Left ventricle myocardium inferior (tissue), 1 donor: ENCODE measurements at regions not wholly inside any gene's neighbourhood (a gene's known extent, or its start where the extent isn't known, plus 50 kb on each side); places are given as distances from the start of the nearest gene placed in this dataset.

Source experiments
- DNase-seq: peaks from one replicate; pipeline ENCODE4 v3.0.0-alpha.2; 2020
- H3K27ac ChIP-seq: fragments of 200-600 bp; replicated peaks from 2 replicates; pipeline ENCODE4 v1.8.0; 2021
- H3K27me3 ChIP-seq: fragments of 200-600 bp; 2 replicates; pipeline ENCODE4 v1.8.0; 2021; ENCODE audit warnings: low read depth
- H3K36me3 ChIP-seq: fragments of 200-600 bp; 2 replicates; pipeline ENCODE4 v1.8.0; 2021
- H3K4me1 ChIP-seq: fragments of 200-600 bp; 2 replicates; pipeline ENCODE4 v1.8.0; 2021
- H3K4me3 ChIP-seq: fragments of 200-600 bp; 2 replicates; pipeline ENCODE4 v1.8.0; 2021; ENCODE audit warnings: mild to moderate bottlenecking, moderate library complexity
- H3K9me3 ChIP-seq: fragments of 200-600 bp; replicated peaks from 2 replicates; pipeline ENCODE4 v1.8.0; 2021
- CTCF ChIP-seq: fragments of 200-600 bp; IDR thresholded peaks from 2 replicates; pipeline ENCODE4 v1.8.0; 2021; ENCODE audit warnings: antibody characterized with exemption, mild to moderate bottlenecking, borderline replicate concordance
- intact Hi-C: fragments of 100-400 bp; cut with micrococcal nuclease; formaldehyde crosslinking; loops from one replicate; pipeline ENCODE4 v1.11.0; 2022
- donor health status: DM: no; HTN: yes; CAD: no; lungs with severe emphysema.

- no peak for TF ChIP-seq CTCF
- H3K36me3 ChIP-seq, result no peaks in the 10 kb centered on the region
- H3K4me1 ChIP-seq, result peaks cover 29% of the 10 kb centered on the region
- H3K27ac ChIP-seq, result no peak overlapping the region
- peaks cover 19% of the 10 kb centered on the region for H3K27me3 ChIP-seq
- DNase-seq, result no peak
- no peaks in the 10 kb centered on the region for H3K9me3 ChIP-seq
- H3K4me3 ChIP-seq, result no peak overlapping the region
- intact Hi-C loops, result no loop called here
These were observed 68.0 kb upstream of the FAM20C start for GRCh38 chr7:124130-124949.

- no peak for DNase-seq
- Histone ChIP-seq H3K27ac (no peak overlapping the region), H3K27me3 (peaks cover 12% of the 10 kb centered on the region), H3K36me3 (no peaks in the 10 kb centered on the region), H3K4me3 (no peak overlapping the region), H3K4me1 (peaks cover 28% of the 10 kb centered on the region), H3K9me3 (no peaks in the 10 kb centered on the region)
- TF ChIP-seq CTCF, result no peak
- intact Hi-C loops, result no loop called here
These were observed 67.3 kb upstream of the FAM20C start for GRCh38 chr7:125061-125475.

GRCh38 chr7:125661-126060 lies 66.7 kb upstream of the FAM20C start:
- TF ChIP-seq CTCF, result no peak
- H3K27me3 ChIP-seq, result peaks cover 6% of the 10 kb centered on the region
- H3K27ac ChIP-seq, result no peak overlapping the region
- no peak overlapping the region for H3K4me3 ChIP-seq
- H3K9me3 ChIP-seq, result no peaks in the 10 kb centered on the region
- no peaks in the 10 kb centered on the region for H3K36me3 ChIP-seq
- intact Hi-C loops, result no loop called here
- no peak for DNase-seq
- H3K4me1 ChIP-seq, result peaks cover 28% of the 10 kb centered on the region

GRCh38 chr7:126368-126767 lies 66.0 kb upstream of the FAM20C start:
- Histone ChIP-seq H3K27ac (no peak overlapping the region), H3K9me3 (no peaks in the 10 kb centered on the region), H3K27me3 (peaks cover 5% of the 10 kb centered on the region), H3K4me1 (peaks cover 32% of the 10 kb centered on the region), H3K4me3 (no peak overlapping the region), H3K36me3 (no peaks in the 10 kb centered on the region)
- intact Hi-C loops, result no loop called here
- no peak for DNase-seq
- no peak for TF ChIP-seq CTCF

- TF ChIP-seq CTCF, result no peak
- no peaks in the 10 kb centered on the region for H3K9me3 ChIP-seq
- H3K4me1 ChIP-seq, result peaks cover 34% of the 10 kb centered on the region
- H3K4me3 ChIP-seq, result no peak overlapping the region
- H3K27me3 ChIP-seq, result peaks cover 13% of the 10 kb centered on the region
- no peak overlapping the region for H3K27ac ChIP-seq
- intact Hi-C loops, result no loop called here
- no peaks in the 10 kb centered on the region for H3K36me3 ChIP-seq
- no peak for DNase-seq
These were observed 65.2 kb upstream of the FAM20C start for GRCh38 chr7:127064-127598.
